HCT116 (cell line): ENCODE measurements at regions not wholly inside any gene's neighbourhood (a gene's known extent, or its start where the extent isn't known, plus 50 kb on each side); places are given as distances from the start of the nearest gene placed in this dataset.

ENCODE experiments used
- ATAC-seq: fragments of 200-7000 bp; cut with Tn5 transposase; 2 replicates; pipeline ENCODE4 v1.9.1; 2020; ENCODE audit warnings: mild to moderate bottlenecking, moderate library complexity
- BruUV-seq: library from RNA; stranded (reverse); fragments of 400-500 nt; replicated peaks from 2 replicates; lab custom pipeline; 2021; lab: Mats Ljungman, UMichigan
- CTCF ChIA-PET: fragments of 300-600 bp; sonication (Branson Sonifier 250); formaldehyde crosslinking; loops from one replicate; lab custom pipeline; 2021; ENCODE audit warnings: antibody characterized with exemption; lab: Charles Lee
- POLR2A ChIA-PET: fragments of 300-600, 350-600 bp; sonication (Branson Sonifier 250); formaldehyde crosslinking; loops from one replicate; lab custom pipeline; 2021; ENCODE audit warnings: antibody characterized with exemption; lab: Charles Lee
- RAD21 ChIA-PET, 2 experiments: fragments of 300-600 bp; sonication (Branson Sonifier 250); formaldehyde crosslinking; loops; one replicate each; lab custom pipeline; 2023; ENCODE audit warnings: low total read pairs in 2 of 2; ENCODE audit not compliant: uncharacterized antibody in 2 of 2, unreplicated experiment in 2 of 2, low non-redundant PET in 1 of 2; lab: Charles Lee
- DNase-seq: peaks from one replicate; pipeline ENCODE4 v3.0.0-alpha.2; 2010; ENCODE audit warnings: low read depth, low spot score
- H2AFZ ChIP-seq: fragments of 200-600 bp; shearing (Covaris generic), sonication (generic); 2 replicates; pipeline ENCODE4 v1.6.1; 2017; ENCODE audit warnings: low read depth, mixed run types, mixed read lengths, antibody characterized with exemption, low read length; ENCODE audit not compliant: poor library complexity, severe bottlenecking
- H3K27ac ChIP-seq: 2 replicates; pipeline ENCODE4 v1.5.1; 2012; ENCODE audit warnings: low read depth, low read length
- H3K27me3 ChIP-seq: fragments of 200-600 bp; sonication (generic); 2 replicates; pipeline ENCODE4 v1.6.1; 2016; ENCODE audit warnings: mixed run types, low read length, mixed read lengths; ENCODE audit not compliant: insufficient read depth
- H3K36me3 ChIP-seq, 2 experiments: fragments of 200-500 bp in 1 of 2; fragments of 200-600 bp in 1 of 2; sonication (Bioruptor generic) in 1 of 2; sonication (generic) in 1 of 2; 2 replicates each; pipeline versions ENCODE4 v1.5.1 to v1.6.1; 2014 to 2016; ENCODE audit warnings: low read length in 2 of 2, inconsistent platforms in 1 of 2, mixed read lengths in 1 of 2, mixed run types in 1 of 2; ENCODE audit not compliant: insufficient read depth in 2 of 2, control insufficient read depth in 1 of 2
- H3K4me1 ChIP-seq, 2 experiments: fragments of 200-600 bp in 1 of 2; sonication (generic) in 1 of 2; 2 replicates each; pipeline versions ENCODE4 v1.5.1 to v1.6.1; 2012 to 2017; ENCODE audit warnings: low read length in 2 of 2, inconsistent platforms in 1 of 2, mild to moderate bottlenecking in 1 of 2, mixed read lengths in 1 of 2, mixed run types in 1 of 2, moderate library complexity in 1 of 2; ENCODE audit not compliant: insufficient read depth in 2 of 2, control insufficient read depth in 1 of 2
- H3K4me2 ChIP-seq: fragments of 200-600 bp; sonication (generic); 2 replicates; pipeline ENCODE4 v1.6.1; 2017; ENCODE audit warnings: mixed run types, low read length, mixed read lengths
- H3K4me3 ChIP-seq, 2 experiments: fragments of 200-600 bp in 1 of 2; sonication (generic) in 1 of 2; replicated peaks in 1 of 2; 2 replicates each; pipeline ENCODE4 v1.5.1; 2011 to 2016; ENCODE audit warnings: low read length in 2 of 2, control low read depth in 1 of 2, low read depth in 1 of 2, mild to moderate bottlenecking in 1 of 2, mixed read lengths in 1 of 2, mixed run types in 1 of 2
- H3K79me2 ChIP-seq: fragments of 200-600 bp; sonication (generic); 2 replicates; pipeline ENCODE4 v1.6.1; 2017; ENCODE audit warnings: mild to moderate bottlenecking, mixed run types, low read length, moderate library complexity, mixed read lengths; ENCODE audit not compliant: insufficient read depth
- H3K9ac ChIP-seq: fragments of 200-600 bp; sonication (generic); 2 replicates; pipeline ENCODE4 v1.6.1; 2016; ENCODE audit warnings: low read length, mixed read lengths
- H3K9me2 ChIP-seq: fragments of 200-600 bp; sonication (generic), shearing (Covaris generic); 2 replicates; pipeline ENCODE4 v1.6.1; 2017; ENCODE audit warnings: mixed run types, mild to moderate bottlenecking, moderate library complexity; ENCODE audit not compliant: insufficient read depth
- H3K9me3 ChIP-seq, 2 experiments: fragments of 200-500 bp in 1 of 2; fragments of 200-600 bp in 1 of 2; sonication (Bioruptor generic) in 1 of 2; sonication (generic) in 1 of 2; 2 replicates each; pipeline ENCODE4 v1.6.1; 2014 to 2017; ENCODE audit warnings: low read length in 2 of 2, mixed read lengths in 2 of 2, inconsistent platforms in 1 of 2, low read depth in 1 of 2, mild to moderate bottlenecking in 1 of 2, mixed run types in 1 of 2, moderate library complexity in 1 of 2; ENCODE audit not compliant: control insufficient read depth in 1 of 2, insufficient read depth in 1 of 2
- H4K20me1 ChIP-seq: fragments of 200-600 bp; sonication (generic), shearing (Covaris generic); 2 replicates; pipeline ENCODE4 v1.6.1; 2017; ENCODE audit warnings: mixed run types, mild to moderate bottlenecking, moderate library complexity; ENCODE audit not compliant: insufficient read depth
- ATF3 ChIP-seq: IDR thresholded peaks from 2 replicates; pipeline ENCODE4 v1.6.1; 2012
- CBX3 ChIP-seq: IDR thresholded peaks from 2 replicates; pipeline ENCODE4 v1.6.1; 2012; ENCODE audit warnings: low read depth
- CTCF ChIP-seq, 3 experiments: fragments of 200-600 bp in 1 of 3; sonication (generic) in 1 of 3; IDR thresholded peaks in 2 of 3; conservative IDR thresholded peaks in 1 of 3; 2 replicates each; pipeline ENCODE4 v1.5.1; 2012 to 2017; ENCODE audit warnings: low read depth in 2 of 3, low read length in 2 of 3, antibody characterized with exemption in 1 of 3, borderline replicate concordance in 1 of 3, control low read depth in 1 of 3, mild to moderate bottlenecking in 1 of 3, mixed read lengths in 1 of 3, mixed run types in 1 of 3, moderate library complexity in 1 of 3; ENCODE audit not compliant: insufficient read depth in 1 of 3
- EZH2 ChIP-seq: fragments of 200-600 bp; sonication (generic); IDR thresholded peaks from 2 replicates; pipeline ENCODE4 v1.6.1; 2017; ENCODE audit warnings: antibody characterized with exemption, mixed run types
- EZH2phosphoT487 ChIP-seq: fragments of 200-600 bp; IDR thresholded peaks from 2 replicates; pipeline ENCODE4 v1.6.1; 2018; ENCODE audit warnings: antibody characterized with exemption, borderline replicate concordance
- FOSL1 ChIP-seq: IDR thresholded peaks from 2 replicates; pipeline ENCODE4 v1.6.1; 2012; ENCODE audit warnings: low read depth
- POLR2A ChIP-seq: IDR thresholded peaks from 2 replicates; pipeline ENCODE4 v1.7.0; 2011; ENCODE audit warnings: borderline replicate concordance; ENCODE audit not compliant: insufficient read depth, insufficient read length; ENCODE audit errors: extremely low read depth
- POLR2AphosphoS5 ChIP-seq: IDR thresholded peaks from 2 replicates; pipeline ENCODE4 v1.6.1; 2011; ENCODE audit warnings: mild to moderate bottlenecking, low read depth, low read length, moderate library complexity
- RAD21 ChIP-seq: IDR thresholded peaks from 2 replicates; pipeline ENCODE4 v1.6.1; 2012; ENCODE audit warnings: low read depth, mild to moderate bottlenecking
- SIN3A ChIP-seq: IDR thresholded peaks from 2 replicates; pipeline ENCODE4 v1.6.1; 2012; ENCODE audit warnings: low read depth
- SRF ChIP-seq: IDR thresholded peaks from 2 replicates; pipeline ENCODE4 v1.6.1; 2012; ENCODE audit warnings: low read depth
- TCF7L2 ChIP-seq: IDR thresholded peaks from 2 replicates; pipeline ENCODE4 v1.7.0; 2011; ENCODE audit warnings: borderline replicate concordance, inconsistent platforms; ENCODE audit not compliant: insufficient read depth, insufficient read length; ENCODE audit errors: extremely low read depth
- YY1 ChIP-seq: IDR thresholded peaks from 2 replicates; pipeline ENCODE4 v1.6.1; 2011; ENCODE audit warnings: low read length, low read depth, moderate library complexity, mild to moderate bottlenecking; ENCODE audit not compliant: insufficient replicate concordance; ENCODE audit errors: extremely low read depth
- ZBTB33 ChIP-seq: IDR thresholded peaks from 2 replicates; pipeline ENCODE4 v1.6.1; 2011; ENCODE audit warnings: mild to moderate bottlenecking, low read length, moderate library complexity; ENCODE audit not compliant: insufficient replicate concordance; ENCODE audit errors: extremely low read depth
- ZNF274 ChIP-seq: fragments of 200-500 bp; sonication (Bioruptor generic); IDR thresholded peaks from 2 replicates; pipeline ENCODE4 v1.6.1; 2014; ENCODE audit warnings: mild to moderate bottlenecking, low read depth, low read length, inconsistent platforms
- intact Hi-C: fragments of 100-400 bp; cut with micrococcal nuclease; formaldehyde crosslinking; loops from 2 replicates; pipeline ENCODE4 v1.10.0; 2022
- TF ChIP-seq, protein P1 (sequence below): IDR thresholded peaks from 2 replicates; pipeline ENCODE4 v1.6.1; 2012
- TF ChIP-seq, protein P2 (sequence below): IDR thresholded peaks from 2 replicates; pipeline ENCODE4 v1.6.1; 2012; ENCODE audit warnings: low read depth

DNA sequence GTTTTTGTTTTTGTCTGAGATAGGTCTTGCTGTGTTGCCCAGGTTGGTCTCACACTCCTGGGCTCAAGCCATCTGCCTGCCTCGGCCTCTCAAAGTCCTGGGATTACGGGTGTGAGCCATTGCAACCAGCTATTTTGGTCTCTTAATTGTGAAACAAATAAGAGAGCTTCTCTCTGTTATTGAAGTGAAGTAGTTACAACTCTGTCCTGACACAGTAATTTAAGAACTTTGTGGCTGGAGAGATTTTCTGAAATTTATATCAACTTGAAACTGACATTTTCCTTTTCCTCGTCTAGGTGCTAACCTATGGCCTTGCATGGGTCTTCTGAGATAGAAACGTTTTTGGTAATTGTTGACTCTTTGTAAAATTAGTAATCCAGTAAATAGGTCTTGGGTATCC lies 122.1 kb upstream of the DOK5 start:
- Histone ChIP-seq H2AFZ (no peak overlapping the region), H3K4me3 (no peak overlapping the region), H4K20me1 (no peaks in the 10 kb centered on the region), H3K9me3 (no peaks in the 10 kb centered on the region), H3K4me1 (no peaks in the 10 kb centered on the region), H3K9ac (no peak overlapping the region), H3K4me2 (no peak overlapping the region), H3K27ac (no peak overlapping the region), H3K9me2 (no peaks in the 10 kb centered on the region), H3K36me3 (no peaks in the 10 kb centered on the region), H3K79me2 (no peaks in the 10 kb centered on the region), H3K27me3 (no peaks in the 10 kb centered on the region)
- RAD21 ChIA-PET = no interaction called here
- CTCF ChIA-PET = no interaction called here
- POLR2A ChIA-PET = no interaction called here
- ATAC-seq = no peak
- intact Hi-C loops = no loop called here
- no peak for DNase-seq
- no TSS peak for BruUV-seq
- TF ChIP-seq YY1 (no peak), RAD21 (no peak), SRF (no peak), ATF3 (no peak), TCF7L2 (no peak), EZH2phosphoT487 (no peak), ZNF274 (no peak), SIN3A (no peak), POLR2AphosphoS5 (no peak), CBX3 (no peak), POLR2A (no peak), CTCF (IDR thresholded peaks at IDR 0.05 in 2 of 3, conservative IDR thresholded peaks at IDR 0.05 in 1 of 3; ENCODE audit: borderline replicate concordance in 1 of 3, insufficient read depth in 1 of 3, low read depth in 2 of 3, low read length in 2 of 3) (no peak), ZBTB33 (no peak), FOSL1 (no peak), EZH2 (no peak)
- TF ChIP-seq, protein P1, sequence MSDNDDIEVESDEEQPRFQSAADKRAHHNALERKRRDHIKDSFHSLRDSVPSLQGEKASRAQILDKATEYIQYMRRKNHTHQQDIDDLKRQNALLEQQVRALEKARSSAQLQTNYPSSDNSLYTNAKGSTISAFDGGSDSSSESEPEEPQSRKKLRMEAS = no peak
- TF ChIP-seq, protein P2, sequence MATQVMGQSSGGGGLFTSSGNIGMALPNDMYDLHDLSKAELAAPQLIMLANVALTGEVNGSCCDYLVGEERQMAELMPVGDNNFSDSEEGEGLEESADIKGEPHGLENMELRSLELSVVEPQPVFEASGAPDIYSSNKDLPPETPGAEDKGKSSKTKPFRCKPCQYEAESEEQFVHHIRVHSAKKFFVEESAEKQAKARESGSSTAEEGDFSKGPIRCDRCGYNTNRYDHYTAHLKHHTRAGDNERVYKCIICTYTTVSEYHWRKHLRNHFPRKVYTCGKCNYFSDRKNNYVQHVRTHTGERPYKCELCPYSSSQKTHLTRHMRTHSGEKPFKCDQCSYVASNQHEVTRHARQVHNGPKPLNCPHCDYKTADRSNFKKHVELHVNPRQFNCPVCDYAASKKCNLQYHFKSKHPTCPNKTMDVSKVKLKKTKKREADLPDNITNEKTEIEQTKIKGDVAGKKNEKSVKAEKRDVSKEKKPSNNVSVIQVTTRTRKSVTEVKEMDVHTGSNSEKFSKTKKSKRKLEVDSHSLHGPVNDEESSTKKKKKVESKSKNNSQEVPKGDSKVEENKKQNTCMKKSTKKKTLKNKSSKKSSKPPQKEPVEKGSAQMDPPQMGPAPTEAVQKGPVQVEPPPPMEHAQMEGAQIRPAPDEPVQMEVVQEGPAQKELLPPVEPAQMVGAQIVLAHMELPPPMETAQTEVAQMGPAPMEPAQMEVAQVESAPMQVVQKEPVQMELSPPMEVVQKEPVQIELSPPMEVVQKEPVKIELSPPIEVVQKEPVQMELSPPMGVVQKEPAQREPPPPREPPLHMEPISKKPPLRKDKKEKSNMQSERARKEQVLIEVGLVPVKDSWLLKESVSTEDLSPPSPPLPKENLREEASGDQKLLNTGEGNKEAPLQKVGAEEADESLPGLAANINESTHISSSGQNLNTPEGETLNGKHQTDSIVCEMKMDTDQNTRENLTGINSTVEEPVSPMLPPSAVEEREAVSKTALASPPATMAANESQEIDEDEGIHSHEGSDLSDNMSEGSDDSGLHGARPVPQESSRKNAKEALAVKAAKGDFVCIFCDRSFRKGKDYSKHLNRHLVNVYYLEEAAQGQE = no peak
- TF ChIP-seq, all 23 proteins: peak for 0
